Vagina (tissue), 2 donors: ENCODE measurements at regions not wholly inside any gene's neighbourhood (a gene's known extent, or its start where the extent isn't known, plus 50 kb on each side); places are given as distances from the start of the nearest gene placed in this dataset.

Experiments used
- DNase-seq, 2 donors: peaks; one replicate each; pipeline ENCODE4 v3.0.0-alpha.2; 2017; ENCODE audit errors: extremely low spot score in 2 of 2
- H3K27ac ChIP-seq: fragments of 200-600 bp; sonication (generic); one replicate; pipeline ENCODE4 v1.5.1; 2019
- H3K27me3 ChIP-seq: fragments of 200-600 bp; sonication (generic); one replicate; pipeline ENCODE4 v1.5.1; 2019
- H3K36me3 ChIP-seq, 2 donors: fragments of 200-600 bp; sonication (generic); one replicate each; pipeline ENCODE4 v1.5.1; 2017 to 2019
- H3K4me1 ChIP-seq: fragments of 200-600 bp; sonication (generic); one replicate; pipeline ENCODE4 v1.5.1; 2019
- H3K4me3 ChIP-seq, 2 donors: fragments of 200-600 bp; sonication (generic); 1 replicate in 1 of 2; 2 replicates in 1 of 2; pipeline ENCODE4 v1.5.1; 2016 to 2019
- H3K9me3 ChIP-seq: fragments of 200-600 bp; sonication (generic); one replicate; pipeline ENCODE4 v1.5.1; 2019
- CTCF ChIP-seq, 3 experiments: fragments of 450-650 bp in 2 of 3; fragments of 200-600 bp in 1 of 3; sonication (generic) in 1 of 3; IDR thresholded peaks; one replicate each; pipeline ENCODE4 v1.5.1; 2017 to 2019; ENCODE audit warnings: antibody characterized with exemption in 3 of 3, mild to moderate bottlenecking in 2 of 3, moderate library complexity in 2 of 3
- POLR2A ChIP-seq, 2 donors: fragments of 450-650 bp; IDR thresholded peaks; one replicate each; pipeline ENCODE4 v1.6.1; 2017; ENCODE audit warnings: antibody characterized with exemption in 2 of 2, mild to moderate bottlenecking in 2 of 2, moderate library complexity in 2 of 2
- POLR2AphosphoS5 ChIP-seq, 2 donors: sonication (generic); formaldehyde crosslinking; IDR thresholded peaks; one replicate each; pipeline ENCODE4 v1.9.0; 2017; ENCODE audit warnings: antibody characterized with exemption in 2 of 2, mild to moderate bottlenecking in 2 of 2, low read depth in 1 of 2; ENCODE audit not compliant: insufficient read depth in 1 of 2
- intact Hi-C: fragments of 100-400 bp; cut with DNase I; formaldehyde crosslinking; loops from one replicate; pipeline ENCODE4 v1.15.1; 2023

GRCh38 chr13:63311587-63311986 lies 1895.9 kb upstream of the PCDH20 start:
- Histone ChIP-seq H3K4me3 (no peak overlapping the region), H3K4me1 (no peaks in the 10 kb centered on the region), H3K9me3 (no peaks in the 10 kb centered on the region), H3K27me3 (no peaks in the 10 kb centered on the region), H3K36me3 (no peaks in the 10 kb centered on the region), H3K27ac (no peak overlapping the region)
- DNase-seq: no peak
- TF ChIP-seq POLR2A (IDR thresholded peaks at IDR 0.05): no peak
- TF ChIP-seq POLR2AphosphoS5 (IDR thresholded peaks at IDR 0.05; ENCODE audit: insufficient read depth in 1 of 2, low read depth in 1 of 2): no peak
- TF ChIP-seq CTCF (IDR thresholded peaks at IDR 0.05): no peak
- intact Hi-C loops: no loop called here

DNA sequence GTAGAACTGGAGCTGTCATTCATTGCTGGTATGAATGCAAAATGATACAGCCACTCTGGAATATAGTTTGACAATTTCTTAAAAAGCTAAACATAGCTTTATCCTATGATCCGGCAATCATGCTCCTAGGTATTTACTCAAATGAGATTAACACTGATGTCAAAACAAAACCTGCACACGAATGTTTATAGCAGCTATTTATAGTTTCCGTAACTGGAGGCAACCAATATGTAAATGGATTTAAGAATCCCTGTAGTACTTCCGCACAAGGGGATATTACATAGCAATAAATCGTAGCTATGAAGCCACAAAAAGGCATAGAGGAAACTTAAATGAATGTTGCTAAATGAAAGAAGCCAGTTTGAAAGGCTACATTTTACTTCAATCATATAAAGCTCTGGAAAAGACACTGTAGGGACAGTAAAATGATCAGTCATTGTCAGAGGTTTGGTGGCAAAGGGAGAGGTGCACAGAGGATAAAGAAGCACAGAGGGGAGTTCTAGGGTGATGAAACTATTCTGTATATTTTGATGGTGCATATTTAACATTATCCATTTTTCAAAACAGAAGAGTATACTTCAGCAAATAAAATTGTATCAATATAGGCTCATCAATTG lies 1893.0 kb upstream of the PCDH20 start:
- Histone ChIP-seq H3K9me3 (no peaks in the 10 kb centered on the region), H3K36me3 (no peaks in the 10 kb centered on the region), H3K27ac (no peak overlapping the region), H3K4me1 (no peaks in the 10 kb centered on the region), H3K4me3 (no peak overlapping the region), H3K27me3 (no peaks in the 10 kb centered on the region)
- no peak for DNase-seq
- intact Hi-C loops: no loop called here
- no peak for TF ChIP-seq POLR2A (IDR thresholded peaks at IDR 0.05)
- no peak for TF ChIP-seq POLR2AphosphoS5 (IDR thresholded peaks at IDR 0.05; ENCODE audit: insufficient read depth in 1 of 2, low read depth in 1 of 2)
- TF ChIP-seq CTCF (IDR thresholded peaks at IDR 0.05): no peak

DNA sequence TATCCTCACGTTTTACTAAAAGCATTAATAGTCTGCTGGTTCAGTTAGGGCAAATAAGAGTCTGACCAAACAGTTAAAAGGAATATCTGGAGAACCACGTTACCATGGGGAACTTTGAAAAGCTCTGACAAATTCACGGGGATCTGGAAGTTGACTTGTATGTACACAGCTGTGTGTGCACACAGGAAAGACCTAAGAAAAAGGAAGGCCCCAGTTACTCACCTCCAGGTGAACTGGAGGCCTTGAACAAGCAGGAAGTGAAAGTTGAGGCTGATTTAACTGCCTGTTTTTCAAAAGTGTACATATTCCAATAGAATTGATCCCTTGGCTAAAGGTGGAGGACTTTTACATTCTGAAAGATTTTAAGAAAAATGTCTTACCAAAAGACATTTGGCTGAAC lies 1891.6 kb upstream of the PCDH20 start:
- no peak for DNase-seq
- TF ChIP-seq CTCF (IDR thresholded peaks at IDR 0.05): no peak
- no peak for TF ChIP-seq POLR2AphosphoS5 (IDR thresholded peaks at IDR 0.05; ENCODE audit: insufficient read depth in 1 of 2, low read depth in 1 of 2)
- no peak for TF ChIP-seq POLR2A (IDR thresholded peaks at IDR 0.05)
- no peaks in the 10 kb centered on the region for H3K36me3 ChIP-seq

DNA sequence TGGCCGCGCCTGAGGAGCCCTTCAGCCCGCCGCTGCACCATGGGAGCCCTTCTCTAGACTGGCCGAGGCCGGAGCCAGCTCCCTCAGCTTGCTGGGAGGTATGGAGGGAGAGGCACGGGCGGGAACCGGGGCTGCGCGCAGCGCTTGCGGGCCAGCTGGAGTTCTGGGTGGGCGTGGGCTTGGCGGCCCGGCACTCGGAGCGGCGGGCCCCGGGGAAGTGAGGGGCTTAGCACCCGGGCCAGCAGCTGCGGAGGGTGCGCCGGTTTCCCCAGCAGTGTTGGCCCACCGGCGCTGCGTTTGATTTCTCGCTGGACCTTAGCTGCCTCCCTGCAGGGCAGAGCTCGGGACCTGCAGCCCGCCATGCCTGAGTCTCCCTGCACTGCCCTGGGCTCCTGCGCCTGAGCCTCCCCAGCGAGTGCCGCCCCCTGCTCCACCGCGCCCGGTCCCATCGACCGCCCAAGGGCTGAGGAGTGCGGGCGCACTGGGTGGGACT lies 1890.0 kb upstream of the PCDH20 start:
- Histone ChIP-seq H3K4me1 (no peaks in the 10 kb centered on the region), H3K9me3 (no peaks in the 10 kb centered on the region), H3K36me3 (no peaks in the 10 kb centered on the region), H3K27ac (no peak overlapping the region), H3K27me3 (no peaks in the 10 kb centered on the region), H3K4me3 (no peak overlapping the region)
- intact Hi-C loops: no loop called here
- no peak for TF ChIP-seq POLR2A (IDR thresholded peaks at IDR 0.05)
- TF ChIP-seq POLR2AphosphoS5 (IDR thresholded peaks at IDR 0.05; ENCODE audit: insufficient read depth in 1 of 2, low read depth in 1 of 2): no peak
- no peak for TF ChIP-seq CTCF (IDR thresholded peaks at IDR 0.05)
- no peak for DNase-seq

More for the DNA sequence above, 1891.6 kb upstream of the PCDH20 start:
- intact Hi-C loops: no loop called here
- no peaks in the 10 kb centered on the region for H3K9me3 ChIP-seq
- no peak overlapping the region for H3K4me3 ChIP-seq
- no peaks in the 10 kb centered on the region for H3K27me3 ChIP-seq
- H3K4me1 ChIP-seq: no peaks in the 10 kb centered on the region
- H3K27ac ChIP-seq: no peak overlapping the region

- Histone ChIP-seq H3K4me3 (no peak overlapping the region), H3K27ac (no peak overlapping the region), H3K9me3 (no peaks in the 10 kb centered on the region), H3K4me1 (no peaks in the 10 kb centered on the region), H3K27me3 (no peaks in the 10 kb centered on the region), H3K36me3 (no peaks in the 10 kb centered on the region)
- TF ChIP-seq POLR2A (IDR thresholded peaks at IDR 0.05): no peak
- TF ChIP-seq CTCF (IDR thresholded peaks at IDR 0.05): no peak
- no peak for TF ChIP-seq POLR2AphosphoS5 (IDR thresholded peaks at IDR 0.05; ENCODE audit: insufficient read depth in 1 of 2, low read depth in 1 of 2)
- intact Hi-C loops: no loop called here
- DNase-seq: no peak
Measured at GRCh38 chr13:63304497-63304896, 1888.8 kb upstream of the PCDH20 start.
